GOT3 (cell line): ENCODE measurements at regions not wholly inside any gene's neighbourhood (a gene's known extent, or its start where the extent isn't known, plus 50 kb on each side); places are given as distances from the start of the nearest gene placed in this dataset.
"Not testable (repeated sequence)": the region's sequence is repeated elsewhere in the genome, so short reads cannot be mapped to it uniquely, and the experiment has no call there.

Experiments used
- DNase-seq: peaks from one replicate; lab custom pipeline; 2025; ENCODE audit warnings: mixed read lengths; lab: John Stamatoyannopoulos, UW

DNA sequence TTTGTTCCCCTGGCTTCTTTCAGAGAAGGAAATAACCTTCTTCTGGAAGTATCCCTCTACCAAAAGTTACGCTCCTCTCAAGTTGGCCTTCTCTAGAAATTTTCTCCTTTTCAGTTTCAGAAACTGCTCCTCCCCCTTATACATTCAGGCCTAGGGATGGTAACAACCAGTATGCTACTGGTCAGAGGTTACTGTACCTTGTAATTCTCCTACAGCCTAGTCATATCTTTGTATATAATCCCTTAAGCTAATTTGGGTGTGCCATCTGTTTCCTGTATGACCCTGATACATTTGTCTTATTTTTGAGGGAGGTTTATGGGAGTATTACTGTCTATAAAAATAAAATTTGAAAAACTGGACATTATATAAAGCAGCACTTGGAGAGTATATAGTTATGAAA lies 98.0 kb upstream of the NOTCH2NLA start:
- not testable (repeated sequence) for DNase-seq

DNA sequence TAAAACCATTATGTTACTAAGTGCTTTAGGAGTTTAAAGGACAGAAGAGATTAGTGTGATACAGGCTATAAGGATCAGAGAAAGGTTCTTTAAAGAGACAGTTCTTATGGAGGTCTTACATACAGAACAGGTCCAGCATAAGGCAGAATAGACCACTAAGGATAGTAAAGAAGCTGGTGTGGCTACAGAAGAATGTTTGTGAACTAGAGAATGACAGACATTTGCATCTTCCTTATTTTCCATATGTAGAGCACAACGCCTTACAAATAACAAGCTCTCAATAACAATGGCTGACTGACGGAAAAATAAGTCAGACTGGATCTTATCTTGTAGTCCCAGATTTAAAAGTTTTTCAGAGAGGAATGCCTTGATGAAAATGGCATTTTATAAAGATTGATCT lies 95.6 kb upstream of the NOTCH2NLA start:
- DNase-seq: not testable (repeated sequence)

DNA sequence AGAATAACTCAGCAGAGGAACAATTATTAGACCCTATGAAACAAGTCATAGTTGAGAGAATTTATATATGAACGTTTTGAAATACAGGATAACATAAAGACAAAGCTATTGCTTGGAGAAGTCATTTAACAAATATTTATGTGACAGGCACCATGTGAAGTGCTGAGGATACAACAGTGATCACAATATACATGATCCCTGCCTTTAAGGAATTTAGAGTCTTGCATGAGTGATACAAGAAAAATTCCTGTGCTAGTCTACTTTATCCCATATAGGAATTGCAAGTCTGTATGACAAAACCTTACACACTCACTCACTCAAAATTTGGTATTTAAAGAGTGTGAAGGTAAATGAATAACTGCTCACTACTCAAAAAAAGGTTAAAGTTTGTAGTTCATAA lies 94.5 kb upstream of the NOTCH2NLA start:
- not testable (repeated sequence) for DNase-seq

DNA sequence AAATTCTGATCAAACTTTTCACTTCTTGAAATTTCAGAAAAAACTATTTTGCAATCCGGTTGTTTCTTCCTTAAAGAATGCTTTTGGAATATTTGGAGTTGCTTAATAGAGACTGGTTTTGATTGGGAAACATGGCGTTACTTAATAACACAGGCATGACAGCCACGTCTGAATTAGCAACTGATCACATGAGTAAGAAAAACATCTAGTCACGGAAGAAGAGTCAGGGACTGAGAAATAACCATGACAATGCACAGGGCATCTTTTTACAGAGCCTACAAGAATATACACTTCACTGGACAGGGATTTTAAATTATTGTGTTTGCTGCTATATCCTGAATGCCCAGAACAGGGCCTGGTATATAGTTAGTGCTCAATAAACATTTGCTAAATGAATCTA lies 94.1 kb upstream of the NOTCH2NLA start:
- DNase-seq: not testable (repeated sequence)

DNA sequence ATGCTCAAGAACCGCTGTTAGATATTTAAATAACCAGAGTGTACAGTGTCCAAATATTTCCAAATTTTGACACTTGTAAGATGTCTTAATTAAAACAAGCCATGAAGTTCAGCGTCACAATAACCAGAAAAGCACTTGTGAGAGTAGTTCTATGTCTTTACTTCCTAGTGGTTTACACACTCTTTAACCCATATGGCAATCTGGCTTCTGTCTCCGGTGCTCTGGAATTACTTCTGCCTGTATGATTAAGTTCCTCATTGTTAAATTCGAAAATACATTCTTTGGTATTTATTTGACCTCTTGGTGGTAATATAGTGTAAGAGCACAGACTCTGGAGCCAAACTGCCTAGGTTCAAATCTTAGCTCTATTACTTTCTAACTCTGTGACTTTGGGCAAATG lies 89.9 kb upstream of the NOTCH2NLA start:
- not testable (repeated sequence) for DNase-seq

DNA sequence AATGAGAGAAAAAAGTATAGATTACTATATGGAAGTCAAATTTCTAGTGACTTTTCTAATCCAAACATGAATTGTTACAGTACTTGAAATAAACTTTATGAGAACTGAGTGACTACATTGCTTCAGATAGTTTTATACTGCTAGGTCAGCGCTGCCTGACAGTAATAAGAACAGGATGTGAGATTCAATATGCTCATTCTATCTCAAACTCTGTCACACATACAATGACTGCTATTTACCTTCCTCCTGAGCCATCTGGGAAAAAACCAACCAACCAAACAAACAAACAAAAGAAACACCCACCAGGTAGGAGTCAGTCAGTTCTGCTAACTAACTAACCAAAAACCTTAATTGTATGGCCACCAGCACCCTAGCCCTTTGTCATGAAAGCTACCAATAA lies 89.0 kb upstream of the NOTCH2NLA start:
- not testable (repeated sequence) for DNase-seq

DNA sequence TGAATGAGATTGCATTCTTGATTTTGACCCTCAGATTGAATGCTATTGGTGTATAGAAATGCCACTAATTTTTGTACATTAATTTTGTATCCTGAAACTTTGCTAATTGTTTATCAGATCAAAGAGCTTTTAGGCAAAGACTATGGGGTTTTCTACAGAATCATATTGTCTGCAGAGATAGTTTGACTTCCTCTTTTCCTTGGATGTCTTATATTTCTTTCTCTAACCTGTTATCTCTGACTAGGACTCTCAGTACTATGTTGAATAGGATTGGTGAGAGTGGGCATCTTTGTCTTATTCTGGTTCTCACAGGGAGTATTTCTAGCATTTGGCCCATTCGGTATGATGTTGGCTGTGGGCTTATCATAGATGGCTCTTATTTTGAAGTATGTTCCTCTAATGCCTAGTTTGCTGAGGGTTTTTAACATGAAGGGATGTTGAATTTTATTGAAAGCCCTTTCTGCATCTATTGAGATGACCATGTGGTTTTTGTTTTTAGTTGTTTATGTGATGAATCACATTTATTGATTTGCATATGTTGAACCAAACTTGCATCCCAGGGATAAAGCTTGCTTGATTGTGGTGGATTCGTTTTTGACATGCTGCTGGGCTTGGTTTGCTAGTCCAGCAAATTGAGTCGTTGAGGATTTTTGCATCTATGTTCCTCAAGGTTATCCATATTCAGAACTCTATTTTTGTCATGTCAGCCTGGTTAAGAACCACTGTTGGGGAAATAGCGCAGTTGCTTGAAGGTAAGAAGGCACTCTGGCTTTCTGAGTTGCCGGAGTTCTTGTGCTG lies 85.8 kb upstream of the NOTCH2NLA start:
- DNase-seq: not testable (repeated sequence)

DNA sequence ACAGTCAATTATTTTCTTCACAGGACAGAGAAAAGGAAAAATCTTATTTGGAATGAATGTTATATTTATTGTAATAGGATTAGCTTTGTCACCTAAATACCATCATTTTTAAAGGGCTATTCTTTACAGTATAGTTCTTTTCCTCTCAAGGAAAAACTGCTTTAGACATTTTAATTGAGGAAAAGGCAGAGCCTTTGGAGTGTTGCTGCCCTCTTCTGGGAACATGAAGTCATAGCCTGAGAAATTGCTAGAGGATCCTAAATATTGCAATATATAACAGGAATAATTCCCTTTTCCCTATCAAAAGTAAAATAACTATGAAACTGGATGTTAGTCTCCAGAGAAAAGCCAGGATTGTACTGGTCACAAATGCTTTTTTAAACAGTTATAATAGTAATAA lies 81.8 kb upstream of the NOTCH2NLA start:
- DNase-seq: not testable (repeated sequence)

DNA sequence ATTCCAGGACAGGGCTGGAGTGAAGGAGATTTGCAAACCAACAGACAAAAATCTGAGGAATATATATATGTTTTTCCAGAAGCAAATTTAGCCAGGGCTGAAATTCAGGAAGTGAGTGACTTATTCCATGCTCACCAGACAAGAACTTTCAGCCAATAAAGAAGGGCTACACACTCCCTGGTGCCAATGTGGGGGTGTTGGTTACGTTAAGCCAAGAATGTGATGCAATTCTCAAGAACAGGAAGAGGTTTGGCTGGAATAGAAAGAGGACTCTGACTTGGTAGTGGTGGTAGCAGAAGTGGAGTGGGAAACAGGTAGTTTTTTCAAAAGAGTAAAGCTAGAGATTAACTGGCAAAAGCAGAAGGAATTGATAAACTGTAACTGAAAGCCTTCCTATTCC lies 80.6 kb upstream of the NOTCH2NLA start:
- DNase-seq: not testable (repeated sequence)

DNA sequence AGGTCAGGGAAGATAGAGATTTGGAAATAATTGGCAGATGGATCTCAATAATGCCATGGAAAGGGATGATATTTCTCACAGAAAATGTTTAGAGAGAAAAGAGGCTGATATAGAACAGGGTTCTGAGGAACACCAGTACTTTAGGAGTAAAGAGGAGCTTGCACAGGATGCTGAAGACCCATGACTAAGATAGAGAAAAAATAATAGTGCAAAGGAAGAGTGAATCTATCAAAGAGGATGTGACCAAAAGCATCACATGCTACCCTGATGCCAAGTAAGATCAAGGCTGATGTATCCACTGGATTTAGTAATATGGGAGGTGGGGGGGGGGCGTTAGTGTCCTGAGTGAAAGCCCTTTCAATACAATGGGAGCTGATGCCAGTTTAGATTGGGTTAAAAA lies 80.1 kb upstream of the NOTCH2NLA start:
- not testable (repeated sequence) for DNase-seq

DNA sequence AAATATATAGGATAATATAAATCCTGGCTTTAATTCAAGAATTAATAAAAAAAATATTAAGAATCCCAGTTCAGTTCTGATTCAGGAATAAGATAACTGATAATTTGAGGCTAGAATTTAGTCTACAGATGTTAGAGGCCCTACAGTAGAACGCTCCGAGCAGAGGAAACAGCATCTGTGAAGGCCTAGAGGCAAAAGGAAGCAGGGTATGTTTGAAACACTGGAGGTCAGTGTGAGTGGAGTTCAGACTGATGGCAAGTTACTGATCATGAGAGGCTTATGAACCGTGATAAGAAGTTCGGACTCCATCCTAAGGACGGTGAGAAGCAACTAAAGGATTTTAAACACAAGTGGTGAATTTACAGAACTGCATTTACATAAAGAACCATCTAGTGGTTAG lies 79.3 kb upstream of the NOTCH2NLA start:
- not testable (repeated sequence) for DNase-seq

DNA sequence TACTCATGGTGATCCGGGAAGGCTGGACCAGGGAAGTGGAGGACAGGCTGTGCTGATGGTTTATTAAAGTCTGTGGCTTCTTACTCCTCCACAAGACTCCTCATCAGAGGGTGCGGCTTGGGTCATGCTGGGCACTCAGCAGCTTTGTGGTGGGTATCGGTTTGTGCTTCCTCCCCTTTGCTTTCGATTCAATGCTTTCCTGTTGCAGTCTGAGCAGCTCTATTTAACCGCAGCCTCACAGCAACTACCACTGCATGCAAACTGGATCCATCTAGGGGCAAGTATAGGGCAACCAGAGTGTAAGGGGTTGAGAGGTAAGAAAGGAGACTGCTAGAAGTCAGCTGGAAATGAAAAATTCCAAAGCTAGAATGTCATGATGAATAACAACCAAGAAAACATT lies 78.8 kb upstream of the NOTCH2NLA start:
- DNase-seq: not testable (repeated sequence)

DNA sequence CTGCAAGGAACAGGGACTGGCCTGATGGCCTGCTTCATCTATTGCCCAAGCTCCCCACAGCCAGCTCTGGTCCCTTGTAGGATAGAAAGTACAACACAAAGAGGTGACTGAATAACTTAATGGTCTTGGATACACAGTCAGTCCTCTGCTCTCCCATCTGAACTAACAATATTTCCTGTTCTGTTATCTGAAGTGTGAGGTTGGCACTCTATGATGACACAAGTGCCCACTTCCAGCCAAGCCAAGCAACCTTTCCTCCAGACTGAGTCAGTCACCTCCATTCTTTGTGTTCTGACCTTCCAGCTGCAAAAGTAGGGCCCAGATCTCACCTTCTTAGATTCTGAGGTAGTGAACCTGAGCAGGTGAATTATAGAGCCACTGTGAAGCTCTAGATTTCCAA lies 77.8 kb upstream of the NOTCH2NLA start:
- not testable (repeated sequence) for DNase-seq

DNA sequence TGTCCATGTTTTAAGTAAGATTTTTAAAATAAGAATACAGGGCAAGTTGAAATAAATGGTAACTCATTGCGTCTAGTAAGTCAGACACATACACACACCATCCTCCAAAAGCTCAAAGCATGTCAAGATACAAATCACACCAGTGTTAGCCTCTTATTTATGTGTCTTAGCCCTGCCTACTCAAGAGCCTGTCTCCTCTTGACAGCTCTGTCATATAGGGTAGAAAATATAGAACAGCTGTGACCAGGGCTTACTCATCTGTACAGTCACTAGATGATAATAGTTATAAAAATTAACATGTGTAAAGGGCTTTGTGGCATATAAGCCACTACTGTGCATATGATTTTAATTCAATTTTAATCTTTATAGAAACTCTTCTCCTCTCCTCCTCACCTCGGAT lies 76.6 kb upstream of the NOTCH2NLA start:
- DNase-seq: not testable (repeated sequence)

DNA sequence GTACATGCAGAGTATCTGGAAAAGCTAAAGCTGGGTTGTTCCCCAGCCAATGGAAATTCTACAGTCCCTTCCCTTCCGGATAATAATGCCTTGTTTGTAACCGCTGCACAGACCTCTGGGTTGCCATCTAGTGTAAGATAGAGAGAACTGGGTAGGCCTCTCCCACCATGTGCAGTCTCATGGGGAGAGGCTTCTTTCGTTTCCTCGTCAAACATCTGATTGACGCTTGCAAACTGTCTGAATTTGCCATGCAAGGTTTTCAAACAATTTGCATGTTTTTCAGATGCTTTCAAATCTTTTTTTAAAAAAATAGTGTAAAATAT lies 69.7 kb upstream of the NOTCH2NLA start:
- not testable (repeated sequence) for DNase-seq

DNA sequence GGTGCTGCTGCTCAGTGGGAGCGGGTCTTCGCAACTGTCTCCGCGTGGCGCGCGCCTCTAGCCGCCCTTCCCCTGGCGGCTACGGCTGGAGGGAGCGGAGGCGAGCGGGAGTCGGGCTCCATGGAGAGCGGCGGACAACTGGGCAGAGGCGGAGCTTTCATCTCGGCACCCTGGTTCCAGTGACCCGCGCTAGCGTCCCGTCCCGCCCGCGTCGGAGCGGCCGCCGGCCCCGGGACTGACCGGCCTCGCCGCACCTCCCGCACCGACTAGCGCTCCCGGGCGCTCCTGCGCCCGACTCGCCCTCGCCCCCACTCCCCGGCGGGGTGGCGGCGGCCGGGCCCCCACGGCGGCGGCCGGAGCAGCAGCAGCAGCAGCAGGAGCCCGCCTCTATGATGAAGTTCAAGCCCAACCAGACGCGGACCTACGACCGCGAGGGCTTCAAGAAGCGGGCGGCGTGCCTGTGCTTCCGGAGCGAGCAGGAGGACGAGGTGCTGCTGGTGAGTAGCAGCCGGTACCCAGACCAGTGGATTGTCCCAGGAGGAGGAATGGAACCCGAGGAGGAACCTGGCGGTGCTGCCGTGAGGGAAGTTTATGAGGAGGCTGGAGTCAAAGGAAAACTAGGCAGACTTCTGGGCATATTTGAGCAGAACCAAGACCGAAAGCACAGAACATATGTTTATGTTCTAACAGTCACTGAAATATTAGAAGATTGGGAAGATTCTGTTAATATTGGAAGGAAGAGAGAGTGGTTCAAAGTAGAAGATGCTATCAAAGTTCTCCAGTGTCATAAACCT lies 69.2 kb upstream of the NOTCH2NLA start:
- DNase-seq: not testable (repeated sequence)

DNA sequence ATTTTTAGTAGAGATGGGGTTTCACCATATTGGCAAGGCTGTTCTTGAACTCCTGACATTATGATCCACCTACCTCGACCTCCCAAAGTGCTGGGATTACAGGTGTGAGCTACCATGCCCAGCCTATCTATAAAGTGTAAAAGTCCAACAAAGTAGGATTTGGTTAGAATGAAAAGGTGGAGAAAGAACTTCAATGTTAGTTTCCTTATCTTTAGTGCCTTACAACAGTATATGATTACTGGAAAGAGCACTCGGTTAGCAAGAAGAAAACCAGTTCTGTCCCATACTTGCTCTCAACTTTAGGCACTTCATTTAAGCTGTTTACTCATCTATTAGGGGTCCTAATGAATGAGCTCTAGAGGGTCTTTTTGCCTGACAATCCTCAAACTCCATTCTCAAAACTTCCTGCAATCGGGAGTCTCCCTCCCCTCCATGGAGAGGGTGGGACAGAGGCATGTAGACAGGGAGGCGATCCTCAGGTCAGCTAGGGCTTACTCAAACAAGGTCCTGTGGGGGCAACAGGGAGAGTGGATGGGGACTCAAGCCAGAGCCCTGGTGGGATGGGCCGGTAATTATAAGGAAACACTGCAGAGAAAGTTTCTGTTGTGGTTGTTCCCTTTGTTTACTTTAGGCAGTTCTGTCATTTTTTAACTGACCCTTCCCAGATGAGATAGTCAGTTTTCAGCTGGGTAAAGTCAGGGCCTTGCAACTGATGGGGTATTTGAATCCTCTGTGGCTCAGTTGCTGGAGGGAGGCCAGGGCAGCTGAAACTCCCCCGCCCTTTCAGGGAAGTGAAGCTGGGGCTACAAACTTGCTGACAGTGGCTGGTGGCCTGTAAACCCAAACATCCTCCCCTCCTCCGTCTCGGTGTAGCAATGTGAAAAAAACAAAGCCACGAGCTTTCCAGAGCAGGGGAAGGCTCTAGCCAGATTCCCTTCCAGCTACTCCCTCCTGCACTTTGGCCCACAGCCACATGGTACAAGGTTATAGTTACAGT lies 64.4 kb upstream of the NOTCH2NLA start:
- DNase-seq: not testable (repeated sequence)

DNA sequence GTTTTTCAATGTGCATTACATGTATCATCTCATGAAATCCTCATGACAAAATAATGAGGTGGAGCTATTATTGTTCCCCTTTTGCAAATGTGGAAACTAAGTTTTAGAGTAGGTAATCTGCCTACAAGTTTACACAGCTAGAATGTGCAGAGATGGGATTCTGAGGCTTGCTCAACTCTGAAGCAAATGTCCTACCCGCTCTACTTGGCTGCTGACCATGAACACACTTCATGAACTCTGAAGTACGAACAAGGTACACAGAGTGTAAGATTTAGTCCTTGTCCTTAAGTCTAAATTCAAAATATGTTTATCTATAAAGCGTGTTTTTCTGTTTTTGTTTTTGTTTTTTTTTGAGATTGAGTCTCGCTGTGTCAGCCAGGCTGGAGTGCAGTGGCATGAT lies 63.6 kb upstream of the NOTCH2NLA start:
- not testable (repeated sequence) for DNase-seq

DNA sequence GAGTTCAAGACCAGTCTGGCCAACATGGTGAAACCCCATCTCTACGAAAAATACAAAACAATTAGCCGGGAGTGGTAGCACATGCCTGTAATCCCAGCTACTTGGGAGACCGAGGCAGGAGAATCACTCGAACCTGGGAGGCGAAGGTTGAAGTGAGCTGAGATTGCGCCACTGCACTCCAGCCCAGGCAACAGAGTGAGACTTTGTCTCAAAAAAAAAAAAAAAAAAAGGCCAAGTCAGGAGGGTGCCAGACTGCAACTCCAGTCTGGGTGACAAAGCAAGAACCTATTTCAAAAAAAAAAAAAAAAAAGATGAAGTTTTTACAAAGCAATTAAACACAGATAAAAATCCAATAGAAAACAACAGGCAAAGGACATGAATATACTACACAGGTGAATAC lies 59.1 kb upstream of the NOTCH2NLA start:
- DNase-seq: not testable (repeated sequence)

DNA sequence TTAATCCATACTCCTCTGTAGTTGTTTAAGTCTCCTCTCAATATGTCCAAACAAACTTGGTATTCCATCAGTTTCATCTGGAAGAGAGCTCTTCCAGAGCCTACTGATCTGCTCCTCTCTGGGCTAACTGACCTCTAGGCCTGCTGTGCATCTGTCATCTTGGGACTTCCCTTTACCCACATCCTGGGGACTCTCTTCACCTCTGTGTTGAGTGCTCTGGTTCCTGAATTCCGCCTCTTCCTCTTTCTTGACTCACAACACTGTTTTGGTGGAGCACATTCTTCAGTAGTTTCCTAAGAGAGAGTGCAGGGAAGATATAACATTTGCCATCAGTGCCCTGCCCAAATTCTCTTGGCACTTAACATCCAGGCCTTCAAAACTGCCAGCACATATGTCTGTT lies 55.9 kb upstream of the NOTCH2NLA start:
- not testable (repeated sequence) for DNase-seq

DNA sequence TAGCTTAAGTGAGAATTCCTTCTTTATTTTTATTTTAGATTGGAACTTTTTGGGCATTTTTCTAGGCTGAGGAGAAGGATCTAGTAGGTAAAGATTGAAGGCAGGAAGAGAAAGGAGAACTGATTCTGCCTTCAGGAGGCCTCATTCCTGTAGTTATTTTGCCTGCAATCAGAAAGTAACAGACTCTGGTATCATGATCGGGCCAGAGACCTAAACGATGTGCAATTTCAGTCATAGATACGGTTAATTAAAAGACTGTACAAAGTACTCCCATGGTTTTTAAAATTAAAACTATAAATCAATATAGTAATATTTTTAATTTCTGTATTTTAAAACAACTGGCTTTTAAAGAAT lies 54.7 kb upstream of the NOTCH2NLA start:
- DNase-seq: not testable (repeated sequence)
